NCI-H748 treated with DMSO at 0.1 percent for 48 hours (cell line): ENCODE measurements at regions not wholly inside any gene's neighbourhood (a gene's known extent, or its start where the extent isn't known, plus 50 kb on each side); places are given as distances from the start of the nearest gene placed in this dataset.
A peak's percentile ranks its signal among the peaks of the same experiment; 100 is the strongest.

Experiments
- DNase-seq: peaks from one replicate; lab custom pipeline; 2025; lab: John Stamatoyannopoulos, UW

DNA sequence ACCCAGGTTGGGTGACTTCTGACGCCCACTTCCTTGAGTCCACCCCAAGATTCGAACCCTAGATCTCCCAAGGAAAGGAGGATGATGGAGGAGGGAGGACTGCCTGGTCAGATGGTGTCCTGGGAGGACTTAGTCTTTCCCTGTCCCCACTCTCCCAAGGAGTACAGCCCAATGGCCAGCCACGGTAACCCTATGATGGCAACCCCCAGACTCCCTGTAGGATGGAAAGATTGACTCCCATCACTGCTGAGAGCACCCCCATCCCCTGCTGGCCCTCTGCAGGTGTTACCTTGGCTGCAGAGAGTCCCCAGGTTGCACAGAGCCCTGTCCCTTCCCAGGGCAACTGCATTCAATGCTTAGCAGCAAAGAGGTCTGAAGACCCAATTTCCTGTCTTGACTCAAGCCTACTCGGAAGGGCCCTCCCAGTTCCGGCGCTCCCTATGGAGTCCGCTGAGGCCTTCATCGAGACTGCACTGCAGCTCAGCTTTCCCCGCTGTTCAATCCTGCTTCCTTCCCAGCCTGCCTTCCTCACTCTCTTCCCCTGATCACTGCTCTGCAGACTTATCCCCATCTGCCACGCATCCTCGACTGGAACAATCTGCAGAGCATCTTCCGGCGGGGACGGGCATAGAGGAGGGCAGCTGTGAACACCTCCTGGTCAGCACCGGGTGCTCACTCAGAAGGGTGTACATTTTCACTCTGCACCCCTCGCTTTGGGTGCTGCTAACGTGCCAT is 50.8 kb upstream of the OCM2 start:
- no peak for DNase-seq

DNA sequence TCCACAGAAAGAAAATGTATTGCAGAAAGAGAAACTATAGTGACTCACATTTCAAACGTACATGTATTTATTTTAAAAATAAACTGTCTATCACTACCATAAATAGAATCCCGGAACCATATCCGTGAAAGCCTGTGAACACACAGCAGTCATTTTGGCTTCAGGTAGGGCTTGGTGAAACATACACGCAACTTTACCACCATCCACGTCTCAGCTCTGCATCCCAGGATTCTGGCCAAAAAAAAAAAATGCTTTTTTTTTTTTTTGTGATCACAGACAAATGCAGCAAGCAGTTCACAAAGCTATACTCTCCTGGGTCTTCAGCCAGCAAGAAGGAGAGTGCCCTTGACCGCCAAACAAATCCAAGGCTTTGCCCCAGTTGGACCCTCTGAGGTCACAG is 56.8 kb upstream of the OCM2 start:
- no peak for DNase-seq

DNA sequence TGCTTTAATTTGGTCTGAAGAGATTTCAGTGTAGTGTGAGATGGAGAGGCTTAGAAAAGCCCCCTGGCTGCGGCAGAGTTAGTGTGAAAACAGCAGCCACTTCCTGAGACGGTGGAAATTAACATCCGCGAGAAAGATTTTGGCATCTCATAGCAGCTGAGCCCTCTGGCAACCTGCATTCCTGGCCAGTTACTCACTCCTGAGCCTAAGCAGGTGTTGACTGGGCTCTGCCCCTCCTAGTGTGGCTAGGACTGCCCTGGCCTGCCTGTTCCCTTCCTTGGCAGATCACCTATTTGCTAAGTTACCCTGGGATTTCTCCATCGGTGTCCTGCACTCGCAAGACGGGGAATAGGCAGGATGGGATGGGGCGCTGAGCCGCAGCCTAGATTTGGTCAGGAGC is 57.6 kb upstream of the LMTK2 start:
- DNase-seq = no peak

DNA sequence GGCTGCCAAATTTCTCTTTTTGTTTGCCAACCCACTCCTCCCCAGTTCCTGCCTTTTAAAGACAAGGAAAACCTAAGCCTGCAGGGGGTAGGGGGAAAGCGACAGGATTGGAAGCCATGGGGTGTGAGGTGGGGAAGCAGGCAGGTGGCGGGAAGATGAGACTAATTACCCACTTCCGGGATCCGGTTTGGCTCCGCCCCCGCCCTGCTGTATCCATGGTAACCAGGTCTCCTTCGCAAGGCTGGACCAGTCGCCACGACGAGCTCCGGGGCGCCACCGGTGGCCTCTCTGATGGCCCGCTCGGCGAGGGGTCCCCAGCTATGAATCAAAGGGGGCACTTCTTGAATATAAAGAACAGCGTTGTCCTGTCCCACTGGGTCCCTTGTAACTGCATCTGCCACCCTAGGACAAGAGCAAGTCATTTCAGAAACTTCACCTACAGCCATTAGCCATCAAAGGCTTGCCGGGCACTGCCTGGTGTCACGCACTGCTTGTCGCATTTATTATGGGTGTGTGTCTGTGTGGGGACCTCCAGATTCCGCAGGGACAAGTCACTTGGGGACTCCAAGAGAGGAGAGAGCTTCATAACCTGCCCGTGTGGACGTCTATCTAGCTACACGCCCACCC is 55.4 kb upstream of the LMTK2 start:
- peak; percentile 87 for DNase-seq

DNA sequence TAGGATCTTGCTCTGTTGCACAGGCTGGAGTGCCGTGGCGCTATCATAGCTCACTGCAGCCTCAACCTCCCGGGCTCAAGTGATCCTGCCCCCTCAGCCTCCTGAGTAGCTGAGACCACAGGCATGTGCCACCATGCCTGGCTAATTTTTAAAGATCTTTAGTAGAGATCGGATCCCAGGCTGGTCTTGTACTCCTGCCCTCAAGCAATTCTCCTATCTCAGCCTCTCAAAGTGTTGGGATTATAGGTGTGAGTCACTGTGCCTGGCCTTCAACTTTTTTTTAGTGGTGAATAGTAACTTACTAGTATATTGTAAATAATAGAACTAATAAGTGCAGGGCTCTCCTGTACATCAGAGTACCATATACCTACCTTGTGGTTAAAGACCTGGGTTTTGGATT is 52.1 kb upstream of the LMTK2 start:
- DNase-seq = no peak

DNA sequence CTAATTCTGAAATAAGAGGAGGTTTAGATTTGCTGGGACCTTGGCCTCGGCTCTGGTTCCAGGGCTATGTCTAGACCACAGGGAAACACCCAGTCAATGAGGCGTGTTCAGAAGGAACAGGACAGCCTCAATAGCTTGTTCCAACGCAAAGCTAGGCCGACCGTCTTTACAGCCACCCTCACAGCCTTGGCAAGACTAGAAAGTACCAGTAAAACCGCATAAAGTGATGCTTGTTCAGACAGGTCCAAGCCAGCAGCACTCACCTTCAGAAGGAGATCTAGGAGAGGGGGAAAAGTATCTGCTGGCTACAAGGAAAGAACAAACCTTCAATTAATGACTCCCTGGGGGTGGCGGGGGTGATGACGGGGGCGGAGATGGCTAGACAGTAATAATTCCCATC is 50.1 kb upstream of the LMTK2 start:
- no peak for DNase-seq
